Retina (tissue), 1 donor: ENCODE measurements at regions not wholly inside any gene's neighbourhood (a gene's known extent, or its start where the extent isn't known, plus 50 kb on each side); places are given as distances from the start of the nearest gene placed in this dataset.
A peak's percentile ranks its signal among the peaks of the same experiment; 100 is the strongest.

Source experiments
- DNase-seq: peaks from one replicate; pipeline ENCODE4 v3.0.0-alpha.2; 2016

DNA sequence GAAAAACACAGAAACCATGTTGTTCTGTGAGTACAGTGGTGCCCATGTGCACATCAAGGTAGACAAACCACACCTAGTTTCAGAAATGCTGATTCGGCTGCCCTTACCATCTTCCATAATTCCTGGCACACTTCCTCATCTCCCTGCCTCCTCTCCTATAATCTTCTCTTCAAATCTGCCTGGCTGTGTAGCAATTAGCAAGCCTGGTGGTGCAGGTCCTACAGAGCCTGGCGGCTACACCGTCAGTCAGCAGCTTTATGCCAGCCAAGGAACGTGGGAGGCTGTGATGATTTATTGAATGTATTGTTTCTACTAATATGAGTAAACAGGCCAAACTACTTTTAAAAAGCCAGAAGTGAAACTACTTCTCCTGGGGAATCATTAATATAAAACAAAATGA lies 106.8 kb downstream of the SEMA6D start:
- DNase-seq, result no peak

DNA sequence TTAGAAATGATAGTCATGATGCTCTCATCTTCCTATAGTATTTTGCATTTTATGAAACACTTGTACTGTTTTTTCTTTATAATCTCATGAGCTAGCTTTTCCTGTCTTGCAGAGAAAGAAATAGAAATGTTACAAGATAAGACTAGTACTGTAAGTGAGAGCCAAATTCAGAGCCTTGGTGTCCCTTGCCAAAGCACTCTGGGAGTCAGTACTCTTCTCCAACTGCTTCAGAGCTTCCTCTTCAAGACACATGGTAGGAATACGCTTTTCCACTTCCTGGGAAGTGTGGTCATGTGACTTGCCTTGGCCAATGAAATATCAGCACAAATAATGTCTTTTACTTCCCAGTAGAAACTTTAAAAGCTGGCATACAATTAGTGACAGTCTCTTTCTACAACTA lies 112.4 kb downstream of the SEMA6D start:
- no peak for DNase-seq

DNA sequence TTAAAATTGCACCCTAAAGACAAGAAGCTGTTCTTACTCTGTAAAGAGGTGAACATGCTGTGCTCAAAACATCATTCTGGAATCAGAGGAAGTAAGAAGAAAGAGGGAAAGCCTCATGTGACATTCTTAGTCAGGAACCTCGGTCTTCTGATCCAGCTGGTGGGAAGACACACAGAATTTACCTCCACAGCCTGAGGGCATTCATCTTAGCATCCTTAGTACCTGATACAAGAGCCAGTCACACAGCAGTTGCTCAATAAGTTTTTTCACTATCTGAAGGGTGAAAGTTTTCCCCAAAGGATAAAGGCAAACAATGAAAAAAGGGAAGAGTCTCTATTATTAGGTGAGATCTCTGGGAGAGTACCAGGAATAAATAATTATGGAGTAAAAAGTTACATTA lies 116.8 kb downstream of the SEMA6D start:
- DNase-seq, result no peak

DNA sequence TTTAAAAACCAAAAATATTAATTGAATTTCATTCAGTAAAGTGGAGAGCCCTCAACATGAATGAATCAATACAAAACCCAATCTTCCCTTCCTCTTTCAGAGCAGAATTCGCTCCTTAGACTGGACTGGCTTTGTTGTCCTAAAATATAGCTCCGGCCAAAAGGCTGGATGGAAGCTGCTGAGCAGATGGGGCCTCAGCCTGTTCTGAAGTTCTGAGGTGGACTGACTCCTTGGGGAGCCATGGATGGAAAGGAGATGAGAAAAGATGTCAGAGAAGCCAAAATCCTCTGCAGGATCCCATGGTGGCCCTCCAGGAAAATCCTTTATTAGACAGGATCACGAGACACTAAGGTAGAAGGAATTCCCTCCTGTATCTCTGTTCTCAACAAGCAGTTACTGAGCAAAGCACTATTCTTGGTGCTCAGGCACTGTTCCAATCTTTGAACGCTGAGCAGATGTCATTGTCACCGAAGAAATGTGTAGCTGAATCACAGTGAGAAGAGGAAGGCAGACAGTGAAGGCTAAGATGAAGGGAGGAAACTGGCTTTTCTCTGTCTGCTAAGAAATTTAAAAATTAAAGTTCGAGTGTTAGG lies 122.0 kb downstream of the SEMA6D start:
- DNase-seq, result no peak

DNA sequence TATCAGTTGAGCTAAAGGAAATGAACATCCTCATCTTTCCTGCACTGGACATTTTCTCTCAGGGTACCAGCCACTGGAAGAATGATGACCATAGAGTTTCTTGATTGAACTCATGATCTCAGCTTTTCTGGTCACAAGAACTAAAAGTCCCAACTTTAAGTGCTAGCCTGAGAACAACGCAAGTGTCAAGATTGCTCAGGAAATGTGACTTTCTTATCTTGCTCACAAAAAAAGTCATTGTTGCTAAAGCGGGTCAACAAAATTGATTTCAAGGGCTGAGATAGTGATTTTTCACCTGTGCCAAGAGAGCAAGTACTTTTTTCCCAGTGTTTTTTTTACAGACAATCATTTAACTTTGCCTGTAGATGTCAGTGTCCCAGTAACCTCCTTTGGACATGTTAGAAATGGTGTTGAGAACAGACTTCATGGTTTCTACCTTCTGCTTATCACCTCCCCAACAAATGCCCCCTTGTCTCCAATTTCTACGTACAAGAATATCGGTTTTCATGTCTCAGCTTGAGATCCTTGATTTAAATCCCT lies 125.9 kb downstream of the SEMA6D start:
- DNase-seq, result no peak

DNA sequence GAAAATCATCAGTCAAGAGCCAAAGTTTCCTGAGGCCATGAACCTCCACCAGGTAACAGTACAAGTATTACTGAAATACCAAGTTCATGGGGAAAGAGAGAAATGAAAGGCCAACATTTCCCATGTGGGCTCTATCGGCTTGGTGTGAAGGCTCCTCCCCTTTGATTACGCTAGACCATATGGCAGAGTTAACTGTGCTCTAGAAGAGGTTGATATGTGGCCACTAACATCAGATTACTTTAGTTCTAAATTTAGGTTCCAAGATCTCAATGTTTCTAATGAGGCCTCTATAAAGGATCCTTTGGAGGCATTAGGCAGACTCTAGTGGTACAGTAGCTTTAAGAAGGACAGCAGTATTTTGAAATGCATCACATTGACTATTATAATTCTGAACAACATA lies 127.1 kb downstream of the SEMA6D start:
- no peak for DNase-seq

DNA sequence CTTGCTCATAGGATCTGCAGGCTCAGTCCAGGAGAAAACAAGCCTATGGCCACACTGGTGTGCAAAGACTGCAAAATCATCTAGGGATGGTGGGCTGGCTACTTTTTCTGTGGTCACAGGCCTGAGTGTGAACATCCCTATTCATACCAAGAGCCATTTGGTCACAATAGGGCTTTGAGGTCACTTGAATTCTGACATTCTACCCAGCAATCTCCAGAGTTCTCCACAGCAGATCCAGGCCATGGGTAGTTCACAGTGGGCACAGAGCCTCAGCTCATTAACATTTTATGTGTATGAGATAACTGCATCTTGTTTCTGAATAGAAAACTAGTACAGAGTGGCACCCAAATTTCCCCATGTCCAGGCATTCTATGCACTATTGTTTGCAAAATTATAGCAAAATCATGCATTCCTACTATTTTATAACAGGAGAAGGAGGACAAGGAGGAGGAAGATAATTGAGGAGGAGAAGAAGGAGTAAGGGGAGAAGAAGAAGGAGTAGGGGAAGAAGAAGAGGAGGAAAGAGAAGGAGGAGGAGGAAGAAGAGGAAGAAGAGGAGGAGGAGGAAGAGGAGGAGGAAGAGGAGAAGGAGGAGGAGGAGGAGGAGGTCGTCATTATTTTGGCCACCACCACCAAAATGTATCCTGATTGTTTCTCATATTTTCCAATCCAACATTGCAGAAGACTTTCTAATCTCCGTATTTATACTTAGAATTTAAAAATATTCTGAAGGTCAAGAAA lies 129.0 kb downstream of the SEMA6D start:
- no peak for DNase-seq

DNA sequence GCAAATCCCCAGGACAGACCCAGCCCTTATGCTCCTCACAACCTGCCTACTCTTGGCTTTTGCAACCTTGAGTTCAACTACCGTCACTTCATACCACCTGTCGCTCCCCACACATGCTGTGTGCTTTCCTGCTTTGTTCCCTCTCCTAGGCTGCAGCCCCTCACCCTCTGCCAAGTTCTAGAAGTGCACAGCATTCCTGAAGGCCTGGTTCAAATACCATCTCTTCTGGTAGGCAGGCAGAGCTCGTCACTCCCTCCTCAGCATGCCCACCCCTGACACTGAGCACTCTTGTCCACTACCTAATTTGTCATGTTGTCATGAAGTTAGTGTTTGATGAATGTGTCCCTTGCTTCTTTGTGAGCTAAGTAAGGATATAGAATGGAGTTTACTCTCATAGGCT lies 129.6 kb downstream of the SEMA6D start:
- no peak for DNase-seq

DNA sequence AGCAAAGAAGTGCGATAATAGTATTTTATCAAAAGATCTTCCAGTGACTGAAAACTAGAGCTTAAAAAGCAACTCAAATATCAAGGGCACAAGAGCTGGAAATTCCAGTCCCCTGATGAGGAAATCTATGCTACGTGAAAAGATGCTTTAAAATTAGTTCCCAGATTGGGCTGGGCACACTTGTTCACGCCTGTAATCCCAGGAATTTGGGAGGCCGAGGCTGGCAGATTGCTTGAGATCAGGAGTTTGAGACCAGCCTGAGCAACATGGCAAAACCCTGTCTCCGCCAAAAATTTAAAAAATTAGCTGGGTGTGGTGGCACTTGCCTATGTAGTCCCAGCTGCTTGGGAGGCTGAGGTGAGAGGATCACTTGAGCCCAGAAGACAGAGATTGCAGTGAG lies 138.8 kb downstream of the SEMA6D start:
- no peak for DNase-seq

DNA sequence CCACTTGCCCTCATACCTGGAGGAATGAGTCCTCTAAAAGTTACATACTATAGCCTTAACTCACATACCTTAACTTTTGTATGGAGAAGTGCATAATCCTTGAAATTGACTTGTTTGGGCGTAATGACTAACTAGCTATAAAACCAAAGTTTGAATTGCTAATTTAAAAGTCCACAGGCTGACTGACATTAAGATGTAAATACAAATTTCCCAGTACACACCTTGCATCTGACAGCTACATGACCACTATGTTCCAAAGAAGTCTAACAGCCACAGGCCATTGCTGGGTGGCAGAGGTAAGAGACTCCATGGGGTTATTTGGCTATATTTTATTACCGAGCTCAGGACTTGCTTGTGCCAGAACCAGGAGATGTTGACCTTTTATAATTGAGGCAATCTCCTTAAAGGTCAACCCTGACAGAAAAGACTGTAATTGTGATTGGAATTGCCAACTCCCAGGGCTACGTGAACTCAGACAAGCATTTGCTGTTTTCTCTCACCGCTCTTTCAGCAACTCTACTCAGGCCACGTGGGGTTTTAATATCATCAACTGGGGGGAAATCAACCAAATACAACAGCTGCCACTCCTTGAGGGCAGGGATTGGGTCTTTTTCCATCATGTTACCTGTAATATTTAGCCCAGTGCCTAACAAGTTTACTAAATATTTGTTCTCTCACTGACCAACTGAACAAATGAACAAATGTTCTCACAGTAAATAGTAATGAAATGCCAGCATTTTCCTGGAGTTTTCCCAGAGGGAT lies 139.9 kb downstream of the SEMA6D start:
- no peak for DNase-seq

DNA sequence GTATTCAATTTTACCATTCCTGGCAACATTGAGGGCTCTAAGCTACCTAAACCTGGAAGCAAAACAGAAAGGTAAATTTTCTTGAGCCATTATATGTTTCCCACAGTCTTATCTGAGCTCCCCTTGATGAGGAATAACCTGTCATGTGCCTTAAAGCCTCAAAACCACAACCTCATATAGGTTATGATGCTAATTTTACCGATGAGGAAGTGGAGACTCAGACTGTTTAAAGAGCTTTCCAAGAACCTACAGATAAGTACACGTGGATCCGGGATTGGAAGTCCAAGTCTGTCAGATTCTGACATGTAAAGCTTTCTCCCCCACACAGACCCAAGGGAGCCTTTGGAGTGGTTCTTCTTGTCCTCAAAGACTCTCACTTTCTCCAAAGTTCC lies 140.5 kb downstream of the SEMA6D start:
- DNase-seq, result no peak

DNA sequence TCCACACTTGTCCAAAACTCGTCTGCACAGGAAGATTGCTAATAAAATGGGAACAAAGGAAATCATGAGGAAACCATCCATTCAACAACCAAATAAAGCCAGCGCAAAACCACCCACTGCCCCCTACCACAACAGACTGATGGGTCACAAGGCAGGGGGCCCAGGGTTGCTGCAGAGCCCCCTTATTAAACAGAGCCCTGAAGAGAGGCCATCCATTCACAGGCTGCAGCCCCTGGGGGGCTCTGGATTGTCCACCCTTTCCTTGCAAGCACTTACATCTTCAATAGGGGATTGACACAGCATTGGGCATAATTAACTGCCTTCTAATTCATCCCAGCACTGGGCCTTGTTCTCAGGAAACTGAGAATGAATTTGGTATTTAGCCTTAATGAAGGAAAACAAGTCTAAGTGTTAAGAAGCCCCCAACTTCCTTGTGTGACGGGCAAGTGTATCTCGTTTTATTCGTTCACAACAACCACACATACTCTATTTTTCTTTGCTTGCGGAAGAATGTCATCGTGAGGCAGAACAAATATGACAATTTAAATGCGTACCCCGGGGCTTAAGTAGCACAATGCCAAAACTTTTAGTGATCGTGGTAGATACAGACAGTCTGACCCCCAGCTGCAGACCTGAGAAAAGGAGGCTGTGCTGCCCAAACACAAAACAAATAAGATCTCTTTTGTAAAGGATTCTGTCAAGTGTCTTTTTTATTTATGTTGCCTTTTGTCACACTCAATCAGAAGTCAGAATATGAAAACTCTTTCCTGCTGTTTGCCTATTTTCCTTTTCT lies 144.0 kb downstream of the SEMA6D start:
- peak; percentile 46 for DNase-seq

DNA sequence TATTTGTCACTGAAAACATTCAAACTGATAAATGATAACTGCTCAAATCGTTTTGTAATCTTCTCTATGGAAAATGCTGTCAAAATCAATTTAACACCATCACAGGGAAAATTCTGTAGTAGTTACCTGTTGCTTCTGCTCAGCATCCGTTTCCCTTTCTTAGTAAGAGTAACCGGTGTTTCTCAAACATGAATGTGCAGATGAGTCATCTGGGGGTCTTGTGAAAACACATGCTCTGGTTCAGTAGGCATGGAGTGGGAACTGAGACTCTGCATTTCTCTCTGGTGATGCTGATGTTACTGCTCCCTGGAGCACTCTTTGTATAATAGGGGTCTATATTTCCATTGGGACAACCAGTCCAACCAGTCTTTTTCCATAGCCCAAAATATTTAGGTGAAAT lies 145.1 kb downstream of the SEMA6D start:
- DNase-seq, result no peak

DNA sequence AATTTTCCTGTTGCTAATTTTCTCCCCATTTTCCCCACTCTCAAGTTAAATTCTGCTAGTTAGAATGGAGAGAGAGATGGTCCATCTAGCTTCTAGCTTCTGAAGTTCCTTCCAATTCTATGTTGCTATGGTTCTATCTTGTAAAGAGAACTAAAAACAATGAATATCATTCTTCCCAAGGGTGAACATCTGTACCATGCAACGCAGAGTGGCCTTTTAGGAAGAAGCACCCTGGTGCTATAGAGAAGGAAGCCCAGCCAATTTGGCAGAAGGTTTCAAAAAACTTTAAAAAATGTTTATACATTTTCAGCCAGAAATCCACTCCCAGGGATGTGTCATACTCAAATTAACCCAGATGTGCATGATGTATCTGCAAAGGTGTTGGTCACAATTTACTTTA lies 149.1 kb downstream of the SEMA6D start:
- no peak for DNase-seq

DNA sequence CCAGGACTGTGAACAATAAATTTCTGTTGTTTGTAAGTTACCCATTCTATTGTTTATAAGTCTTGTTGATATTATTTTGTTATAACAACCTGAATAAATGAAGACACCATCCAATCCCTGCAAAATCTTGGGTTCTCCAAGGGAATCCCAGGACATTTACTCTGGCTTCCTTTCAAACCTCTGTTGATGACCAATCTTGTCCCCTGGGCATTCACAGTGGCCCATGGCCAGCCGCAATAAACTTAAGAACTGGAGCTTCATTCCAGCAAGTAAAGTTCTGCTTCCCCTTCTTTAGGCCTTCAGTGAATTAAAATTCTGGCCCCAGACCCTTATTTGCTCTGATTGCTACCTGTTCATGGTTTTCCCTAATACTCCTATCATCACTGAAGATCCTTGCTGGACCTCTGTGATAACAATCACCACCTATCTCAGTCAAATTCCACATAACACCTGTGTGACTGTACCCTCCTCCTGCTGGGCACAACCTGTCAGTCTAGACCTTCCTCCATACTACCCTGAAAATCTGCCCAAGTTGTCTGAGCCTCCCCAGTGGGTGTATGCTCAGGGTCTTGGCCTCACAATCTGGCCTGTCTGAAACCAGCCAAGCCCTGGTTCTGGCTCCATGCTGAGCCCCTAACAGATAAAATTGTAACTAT lies 153.1 kb downstream of the SEMA6D start:
- no peak for DNase-seq

DNA sequence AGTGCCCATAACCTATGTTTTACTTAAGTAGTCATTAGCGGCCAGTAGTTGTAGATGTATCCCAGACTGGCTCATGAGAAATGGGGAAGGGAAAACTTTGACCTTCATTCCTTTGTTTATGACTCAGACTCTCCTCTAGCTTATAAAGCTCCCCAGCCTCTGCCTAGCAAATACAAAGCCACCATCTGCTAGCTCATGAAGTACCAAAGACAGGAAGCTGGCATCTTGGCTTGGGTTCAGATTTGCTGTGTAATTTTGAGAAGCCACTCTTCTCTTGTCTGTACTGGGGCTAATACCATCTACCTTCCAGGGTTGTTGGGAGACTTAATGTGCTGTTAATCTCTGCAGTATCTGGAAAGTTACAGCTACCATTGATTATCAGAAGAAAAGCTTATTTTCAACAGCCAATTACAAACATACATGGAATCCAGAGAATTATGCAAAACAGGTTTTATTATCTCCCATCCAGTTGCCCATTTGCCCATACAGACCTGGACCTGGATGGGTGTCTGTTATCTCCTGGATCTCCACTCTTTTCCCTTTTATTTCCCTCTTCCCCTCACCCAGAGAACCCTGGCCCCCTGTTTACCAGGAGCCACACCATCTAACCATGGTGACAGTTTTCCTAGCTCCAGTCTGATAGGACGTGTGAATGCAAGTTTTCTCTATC lies 153.8 kb downstream of the SEMA6D start:
- no peak for DNase-seq

DNA sequence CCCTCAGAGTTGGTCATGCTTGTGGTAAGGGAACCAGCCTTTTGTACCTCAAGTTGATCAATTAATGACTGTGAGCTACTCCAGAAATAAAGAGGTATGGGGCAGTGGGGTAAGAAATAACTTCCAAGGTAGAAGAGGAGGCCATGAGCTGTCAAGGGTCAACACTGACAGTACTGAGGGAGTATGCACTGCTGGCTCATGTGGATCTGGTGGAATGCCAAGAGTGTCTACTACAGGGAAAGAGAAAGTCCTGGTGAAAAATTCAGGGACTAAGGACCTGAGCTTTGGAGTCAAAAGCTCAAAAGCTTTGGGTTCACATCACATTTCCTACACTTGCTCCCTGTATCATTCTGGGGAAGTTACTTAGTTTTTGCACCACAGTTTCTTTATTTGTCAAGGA lies 154.9 kb downstream of the SEMA6D start:
- no peak for DNase-seq

DNA sequence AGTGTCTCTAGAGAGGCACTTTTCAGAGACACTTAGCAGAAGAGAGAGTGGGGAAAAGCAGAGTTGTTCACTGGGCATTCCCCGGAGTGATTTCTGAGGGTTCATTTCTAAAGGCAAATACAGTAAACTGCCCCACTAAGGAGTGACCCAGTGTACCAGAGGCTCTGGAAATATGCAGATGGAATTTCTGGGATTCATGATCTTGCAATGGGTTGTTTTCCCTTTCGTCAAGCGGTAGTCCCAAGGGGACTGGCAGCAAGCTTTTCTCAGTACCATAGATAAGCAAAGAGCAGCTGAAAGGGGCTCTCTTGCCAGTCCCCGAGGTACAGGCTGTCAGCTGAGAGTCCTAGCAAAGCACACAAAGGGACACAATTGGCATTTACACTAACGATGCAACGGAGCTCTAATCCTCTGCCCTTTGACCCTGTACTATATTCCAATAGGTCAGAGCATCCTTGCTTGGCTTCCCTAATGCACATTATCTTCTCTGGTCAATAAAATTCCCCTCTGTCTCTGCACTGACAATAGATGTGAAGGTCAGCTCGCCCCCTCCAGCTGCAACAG lies 155.6 kb downstream of the SEMA6D start:
- peak; percentile 74 for DNase-seq

DNA sequence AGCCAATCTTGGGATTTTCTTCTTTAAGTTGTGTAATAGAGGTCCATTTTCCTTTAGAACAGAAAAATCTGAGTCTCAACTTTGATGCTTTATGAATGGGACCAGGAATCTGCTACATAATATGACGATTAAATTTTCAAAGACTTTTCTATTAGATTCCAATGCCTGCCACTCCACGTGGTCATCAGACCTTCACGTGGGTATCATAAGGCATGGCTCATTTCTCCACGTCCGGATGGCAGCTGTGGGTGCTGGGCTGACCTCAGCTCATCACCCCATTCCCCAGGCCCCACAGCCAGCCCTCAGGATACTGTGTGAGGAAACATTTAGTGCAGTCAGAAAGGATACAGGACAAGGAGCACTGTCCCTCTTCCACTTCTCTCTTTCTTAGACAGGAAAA lies 159.7 kb downstream of the SEMA6D start:
- no peak for DNase-seq

DNA sequence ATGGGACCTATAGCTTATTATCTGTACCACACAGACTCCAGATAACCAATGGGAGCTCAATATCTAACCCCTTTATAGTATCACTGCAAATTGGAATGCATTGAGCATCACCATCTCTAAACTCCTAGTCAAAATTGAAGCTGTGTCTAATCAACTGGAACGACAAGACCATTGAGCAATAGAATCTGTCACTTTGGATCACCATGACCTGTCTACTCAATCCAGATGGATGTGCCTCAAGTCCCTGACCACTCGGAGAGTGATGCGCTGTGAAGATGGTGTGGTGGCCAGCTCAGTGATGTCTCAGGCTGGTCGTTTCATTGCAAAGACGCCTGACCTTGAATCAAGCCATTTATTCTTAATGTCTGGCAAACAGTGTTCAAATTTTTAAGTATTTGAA lies 160.5 kb downstream of the SEMA6D start:
- DNase-seq, result peak; percentile 79

DNA sequence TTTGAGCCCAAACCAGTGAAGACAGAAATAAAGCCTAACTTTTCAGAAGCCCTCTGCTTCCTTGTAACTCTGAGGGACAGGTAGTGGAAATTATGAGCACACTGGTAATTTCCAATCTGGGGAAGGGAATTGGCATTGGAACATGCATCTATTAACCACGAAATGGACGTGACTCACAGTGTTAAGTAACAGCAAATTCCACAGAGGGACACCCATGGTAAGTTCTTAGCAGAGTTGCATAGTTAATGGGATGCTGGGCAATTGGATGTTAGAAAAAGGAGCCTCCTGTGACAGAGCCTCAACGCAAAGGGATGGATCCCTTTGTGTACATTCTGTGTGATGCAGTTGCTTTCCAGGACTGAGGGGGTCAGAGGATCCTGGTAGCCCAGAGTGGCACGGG lies 168.6 kb downstream of the SEMA6D start:
- DNase-seq, result no peak
